ENCODE measurements at regions not wholly inside any gene's neighbourhood (a gene's known extent, or its start where the extent isn't known, plus 50 kb on each side); places are given as distances from the start of the nearest gene placed in this dataset.

GRCh38 chr17:13749166-13749890, 147.6 kb upstream of the HS3ST3A1 start:
- Mint-ChIP-seq H3K36me3 (ENCODE audit: insufficient read depth in 2 of 2) (peaks cover 0 to 1% of the 10 kb centered on the region in 2 donors), H3K4me1 (ENCODE audit: low read depth) (no peaks in the 10 kb centered on the region)
- ATAC-seq (replicated peaks in 1 of 2) = no peak

GRCh38 chr17:13749891-13750235, 148.1 kb upstream of the HS3ST3A1 start:
- DNase-seq (no peak), ATAC-seq (replicated peaks in 1 of 2) (no peak)
- no peak overlapping the region for H3K4me3 Mint-ChIP-seq
- no peaks in the 10 kb centered on the region for H3K4me1 Mint-ChIP-seq (ENCODE audit: low read depth)
- H3K36me3 Mint-ChIP-seq (ENCODE audit: insufficient read depth in 2 of 2) = peaks cover 0 to 1% of the 10 kb centered on the region in 2 donors
- no peaks in the 10 kb centered on the region for H3K27me3 Mint-ChIP-seq (ENCODE audit: low read depth)
- no peak overlapping the region for H3K27ac Mint-ChIP-seq
- peaks cover 2 to 5% of the 10 kb centered on the region in 2 donors for H3K9me3 Mint-ChIP-seq

More at GRCh38 chr17:13749166-13749890, 147.6 kb upstream of the HS3ST3A1 start:
- no peak overlapping the region for H3K27ac Mint-ChIP-seq
- no peaks in the 10 kb centered on the region for H3K27me3 Mint-ChIP-seq (ENCODE audit: low read depth)
- peaks cover 2 to 5% of the 10 kb centered on the region in 2 donors for H3K9me3 Mint-ChIP-seq
- no peak for DNase-seq
- H3K4me3 Mint-ChIP-seq = no peak overlapping the region

- H3K4me3 Mint-ChIP-seq = no peak overlapping the region
- DNase-seq = no peak
- H3K9me3 Mint-ChIP-seq = no peaks in the 10 kb centered on the region
- H3K36me3 Mint-ChIP-seq (ENCODE audit: insufficient read depth in 2 of 2) = peaks cover 0 to 1% of the 10 kb centered on the region in 2 donors
- no peaks in the 10 kb centered on the region for H3K27me3 Mint-ChIP-seq (ENCODE audit: low read depth)
- H3K27ac Mint-ChIP-seq = no peak overlapping the region
- ATAC-seq (replicated peaks in 1 of 2) = no peak
- H3K4me1 Mint-ChIP-seq (ENCODE audit: low read depth) = no peaks in the 10 kb centered on the region
Measured at GRCh38 chr17:13750816-13751793, 149.4 kb upstream of the HS3ST3A1 start.

- DNase-seq (no peak), ATAC-seq (replicated peaks in 1 of 2) (no peak)
- Mint-ChIP-seq H3K4me1 (ENCODE audit: low read depth) (no peaks in the 10 kb centered on the region), H3K36me3 (ENCODE audit: insufficient read depth in 2 of 2) (peaks cover 0 to 1% of the 10 kb centered on the region in 2 donors), H3K9me3 (no peaks in the 10 kb centered on the region), H3K27ac (no peak overlapping the region), H3K4me3 (no peak overlapping the region), H3K27me3 (ENCODE audit: low read depth) (no peaks in the 10 kb centered on the region)
Measured at GRCh38 chr17:13753154-13753553, 151.4 kb upstream of the HS3ST3A1 start.

GRCh38 chr17:13753771-13754170, 152.0 kb upstream of the HS3ST3A1 start:
- Mint-ChIP-seq H3K4me1 (ENCODE audit: low read depth) (no peaks in the 10 kb centered on the region), H3K27ac (no peak overlapping the region), H3K36me3 (ENCODE audit: insufficient read depth in 2 of 2) (peaks cover 0 to 1% of the 10 kb centered on the region in 2 donors), H3K9me3 (no peaks in the 10 kb centered on the region), H3K4me3 (no peak overlapping the region), H3K27me3 (ENCODE audit: low read depth) (no peaks in the 10 kb centered on the region)
- no peak for DNase-seq
- ATAC-seq (replicated peaks in 1 of 2) = no peak

- ATAC-seq (replicated peaks in 1 of 2) = no peak
- peaks cover 5% of the 10 kb centered on the region for H3K27me3 Mint-ChIP-seq (ENCODE audit: low read depth)
- H3K36me3 Mint-ChIP-seq (ENCODE audit: insufficient read depth in 2 of 2) = no peaks in the 10 kb centered on the region
- H3K9me3 Mint-ChIP-seq = no peaks in the 10 kb centered on the region
- H3K4me1 Mint-ChIP-seq (ENCODE audit: low read depth) = no peaks in the 10 kb centered on the region
- no peak overlapping the region for H3K27ac Mint-ChIP-seq
- H3K4me3 Mint-ChIP-seq = no peak overlapping the region
- DNase-seq = no peak
Measured at GRCh38 chr17:13755851-13756250, 154.1 kb upstream of the HS3ST3A1 start.

GRCh38 chr17:13756763-13757162, 155.0 kb upstream of the HS3ST3A1 start:
- ATAC-seq (replicated peaks in 1 of 2) (no peak), DNase-seq (no peak)
- peaks cover 5% of the 10 kb centered on the region for H3K27me3 Mint-ChIP-seq (ENCODE audit: low read depth)
- H3K27ac Mint-ChIP-seq = no peak overlapping the region
- no peak overlapping the region for H3K4me3 Mint-ChIP-seq
- H3K9me3 Mint-ChIP-seq = no peaks in the 10 kb centered on the region
- no peaks in the 10 kb centered on the region for H3K36me3 Mint-ChIP-seq (ENCODE audit: insufficient read depth in 2 of 2)
- H3K4me1 Mint-ChIP-seq (ENCODE audit: low read depth) = no peaks in the 10 kb centered on the region

GRCh38 chr17:13757871-13758270, 156.1 kb upstream of the HS3ST3A1 start:
- no peak for ATAC-seq (replicated peaks in 1 of 2)
- Mint-ChIP-seq H3K36me3 (ENCODE audit: insufficient read depth in 2 of 2) (no peaks in the 10 kb centered on the region), H3K4me1 (ENCODE audit: low read depth) (no peaks in the 10 kb centered on the region), H3K27me3 (ENCODE audit: low read depth) (peaks cover 5% of the 10 kb centered on the region), H3K4me3 (no peak overlapping the region), H3K27ac (no peak overlapping the region), H3K9me3 (no peaks in the 10 kb centered on the region)
- no peak for DNase-seq

- H3K36me3 Mint-ChIP-seq (ENCODE audit: insufficient read depth in 2 of 2) = no peaks in the 10 kb centered on the region
- peaks cover 5% of the 10 kb centered on the region for H3K27me3 Mint-ChIP-seq (ENCODE audit: low read depth)
- peak in 1 of 2 donors; percentile 38 for ATAC-seq (replicated peaks in 1 of 2)
- H3K27ac Mint-ChIP-seq = no peak overlapping the region
- H3K4me3 Mint-ChIP-seq = no peak overlapping the region
- peaks cover 0 to 1% of the 10 kb centered on the region in 2 donors for H3K9me3 Mint-ChIP-seq
- DNase-seq = no peak
- no peaks in the 10 kb centered on the region for H3K4me1 Mint-ChIP-seq (ENCODE audit: low read depth)
Measured at GRCh38 chr17:13759518-13760335, 158.0 kb upstream of the HS3ST3A1 start.

GRCh38 chr17:13761038-13761603, 159.4 kb upstream of the HS3ST3A1 start:
- ATAC-seq (replicated peaks in 1 of 2) (no peak), DNase-seq (no peak)
- Mint-ChIP-seq H3K27ac (no peak overlapping the region), H3K4me1 (ENCODE audit: low read depth) (no peaks in the 10 kb centered on the region), H3K36me3 (ENCODE audit: insufficient read depth in 2 of 2) (no peaks in the 10 kb centered on the region), H3K27me3 (ENCODE audit: low read depth) (peaks cover 5% of the 10 kb centered on the region), H3K4me3 (no peak overlapping the region), H3K9me3 (peaks cover 0 to 1% of the 10 kb centered on the region in 2 donors)

GRCh38 chr17:13765701-13766100, 164.0 kb upstream of the HS3ST3A1 start:
- ATAC-seq (replicated peaks in 1 of 2) (no peak), DNase-seq (no peak)
- Mint-ChIP-seq H3K4me1 (ENCODE audit: low read depth) (no peaks in the 10 kb centered on the region), H3K27ac (no peak overlapping the region), H3K9me3 (peaks cover 13% of the 10 kb centered on the region in 2 donors), H3K27me3 (ENCODE audit: low read depth) (peaks cover 6% of the 10 kb centered on the region), H3K4me3 (no peak overlapping the region), H3K36me3 (ENCODE audit: insufficient read depth in 2 of 2) (peaks cover 1 to 6% of the 10 kb centered on the region in 2 donors)

GRCh38 chr17:13770702-13771101, 169.0 kb upstream of the HS3ST3A1 start:
- ATAC-seq (replicated peaks in 1 of 2) (no peak), DNase-seq (no peak)
- Mint-ChIP-seq H3K27ac (no peak overlapping the region), H3K27me3 (ENCODE audit: low read depth) (peaks cover 6% of the 10 kb centered on the region), H3K36me3 (ENCODE audit: insufficient read depth in 2 of 2) (peaks cover 4 to 6% of the 10 kb centered on the region in 2 donors), H3K9me3 (peaks cover 13 to 18% of the 10 kb centered on the region in 2 donors), H3K4me3 (no peak overlapping the region), H3K4me1 (ENCODE audit: low read depth) (no peaks in the 10 kb centered on the region)
